Osteoblast (primary cell): ENCODE measurements at regions not wholly inside any gene's neighbourhood (a gene's known extent, or its start where the extent isn't known, plus 50 kb on each side); places are given as distances from the start of the nearest gene placed in this dataset.

ENCODE experiments used
- DNase-seq: peaks from one replicate; pipeline ENCODE4 v3.0.0; 2011; ENCODE audit warnings: low spot score, mixed read lengths; ENCODE audit not compliant: insufficient read length; ENCODE audit errors: missing footprints
- H2AFZ ChIP-seq: 2 replicates; pipeline ENCODE4 v1.6.0; 2011; ENCODE audit warnings: mild to moderate bottlenecking, low read length
- H3K27ac ChIP-seq: 2 replicates; pipeline ENCODE4 v1.5.1; 2011; ENCODE audit warnings: mild to moderate bottlenecking, low read depth, low read length, moderate library complexity
- H3K27me3 ChIP-seq: 2 replicates; pipeline ENCODE4 v1.6.0; 2012; ENCODE audit warnings: mild to moderate bottlenecking, control low read depth, inconsistent platforms, low read length, moderate library complexity; ENCODE audit not compliant: insufficient read depth
- H3K36me3 ChIP-seq: 2 replicates; pipeline ENCODE4 v1.5.1; 2011; ENCODE audit warnings: mild to moderate bottlenecking, low read length, control low read depth, moderate library complexity; ENCODE audit not compliant: insufficient read depth
- H3K4me1 ChIP-seq: 2 replicates; pipeline ENCODE4 v1.5.1; 2011; ENCODE audit warnings: mild to moderate bottlenecking, low read length, control low read depth, moderate library complexity; ENCODE audit not compliant: insufficient read depth
- H3K4me2 ChIP-seq: 2 replicates; pipeline ENCODE4 v1.6.0; 2011; ENCODE audit warnings: mild to moderate bottlenecking, low read length; ENCODE audit not compliant: insufficient read depth
- H3K4me3 ChIP-seq: fragments of 200-600 bp; sonication (generic); 3 replicates; pipeline ENCODE4 v1.5.1; 2012; ENCODE audit warnings: mild to moderate bottlenecking, low read length, inconsistent platforms; ENCODE audit not compliant: insufficient read depth
- H3K79me2 ChIP-seq: 2 replicates; pipeline ENCODE4 v1.6.0; 2012; ENCODE audit warnings: mild to moderate bottlenecking, low read length, control low read depth, inconsistent platforms; ENCODE audit not compliant: insufficient read depth
- H3K9me3 ChIP-seq: 2 replicates; pipeline ENCODE4 v1.5.1; 2011; ENCODE audit warnings: low read depth, low read length, control low read depth
- H4K20me1 ChIP-seq: 2 replicates; pipeline ENCODE4 v1.6.0; 2012; ENCODE audit warnings: mild to moderate bottlenecking, low read length, control low read depth; ENCODE audit not compliant: insufficient read depth
- TF ChIP-seq, protein P1 (sequence below): IDR thresholded peaks from 2 replicates; pipeline ENCODE4 v1.5.1; 2011; ENCODE audit warnings: mild to moderate bottlenecking, low read depth, low read length, moderate library complexity; ENCODE audit errors: extremely low read depth

DNA sequence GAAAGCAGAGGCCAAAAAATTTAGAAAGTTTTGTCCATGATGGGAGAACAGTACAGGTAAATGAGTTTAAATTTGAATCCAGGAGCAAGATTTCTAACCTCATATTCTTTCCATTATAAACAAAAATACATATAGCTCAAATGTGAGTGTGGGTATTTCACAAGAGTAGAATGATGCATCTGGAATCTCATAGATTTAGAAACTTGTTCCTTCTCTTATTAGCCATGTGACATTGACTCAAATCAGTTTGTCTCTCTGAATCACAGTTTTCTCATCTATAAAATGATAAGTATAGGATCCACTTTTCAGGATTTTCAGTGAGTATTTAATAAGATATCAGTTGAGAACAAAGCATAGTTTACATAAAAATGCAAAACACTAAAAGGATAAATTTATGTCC, 436.3 kb upstream of the PAPPA start:
- peaks cover 23% of the 10 kb centered on the region for H3K4me1 ChIP-seq
- DNase-seq = no peak
- H3K27ac ChIP-seq = peak overlapping the region; percentile 29
- no peaks in the 10 kb centered on the region for H4K20me1 ChIP-seq
- no peak overlapping the region for H3K4me3 ChIP-seq
- TF ChIP-seq, protein P1, sequence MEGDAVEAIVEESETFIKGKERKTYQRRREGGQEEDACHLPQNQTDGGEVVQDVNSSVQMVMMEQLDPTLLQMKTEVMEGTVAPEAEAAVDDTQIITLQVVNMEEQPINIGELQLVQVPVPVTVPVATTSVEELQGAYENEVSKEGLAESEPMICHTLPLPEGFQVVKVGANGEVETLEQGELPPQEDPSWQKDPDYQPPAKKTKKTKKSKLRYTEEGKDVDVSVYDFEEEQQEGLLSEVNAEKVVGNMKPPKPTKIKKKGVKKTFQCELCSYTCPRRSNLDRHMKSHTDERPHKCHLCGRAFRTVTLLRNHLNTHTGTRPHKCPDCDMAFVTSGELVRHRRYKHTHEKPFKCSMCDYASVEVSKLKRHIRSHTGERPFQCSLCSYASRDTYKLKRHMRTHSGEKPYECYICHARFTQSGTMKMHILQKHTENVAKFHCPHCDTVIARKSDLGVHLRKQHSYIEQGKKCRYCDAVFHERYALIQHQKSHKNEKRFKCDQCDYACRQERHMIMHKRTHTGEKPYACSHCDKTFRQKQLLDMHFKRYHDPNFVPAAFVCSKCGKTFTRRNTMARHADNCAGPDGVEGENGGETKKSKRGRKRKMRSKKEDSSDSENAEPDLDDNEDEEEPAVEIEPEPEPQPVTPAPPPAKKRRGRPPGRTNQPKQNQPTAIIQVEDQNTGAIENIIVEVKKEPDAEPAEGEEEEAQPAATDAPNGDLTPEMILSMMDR = no peak
- H3K79me2 ChIP-seq = no peaks in the 10 kb centered on the region
- no peak overlapping the region for H2AFZ ChIP-seq
- H3K36me3 ChIP-seq = no peaks in the 10 kb centered on the region
- H3K27me3 ChIP-seq = no peaks in the 10 kb centered on the region
- no peak overlapping the region for H3K4me2 ChIP-seq
- no peaks in the 10 kb centered on the region for H3K9me3 ChIP-seq

DNA sequence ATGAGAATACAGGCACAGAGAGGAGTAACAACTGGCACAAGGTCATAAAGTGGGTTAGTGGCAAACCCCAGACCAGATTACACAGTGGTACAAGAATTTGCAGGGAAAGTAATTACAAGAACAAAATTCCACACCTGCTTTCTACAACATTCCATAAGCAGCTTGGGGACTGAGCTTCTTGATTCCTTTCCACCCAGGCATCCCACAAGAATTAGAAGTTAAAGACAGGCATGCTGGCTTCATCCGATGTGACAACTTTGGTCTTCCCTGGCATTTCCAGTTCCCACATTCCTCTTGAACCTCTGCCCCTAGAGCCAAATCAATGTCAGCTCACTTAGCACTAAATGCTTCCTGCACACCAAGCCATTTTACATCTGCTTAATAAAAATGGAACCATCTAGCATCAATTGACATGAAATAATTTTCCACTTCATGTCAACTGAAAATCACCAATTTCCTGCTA, 435.8 kb upstream of the PAPPA start:
- no peaks in the 10 kb centered on the region for H3K36me3 ChIP-seq
- H4K20me1 ChIP-seq = no peaks in the 10 kb centered on the region
- no peak overlapping the region for H2AFZ ChIP-seq
- H3K4me3 ChIP-seq = no peak overlapping the region
- no peaks in the 10 kb centered on the region for H3K9me3 ChIP-seq
- no peaks in the 10 kb centered on the region for H3K27me3 ChIP-seq
- DNase-seq = peak; percentile 73
- H3K27ac ChIP-seq = peak overlapping the region; percentile 29
- peaks cover 21% of the 10 kb centered on the region for H3K4me1 ChIP-seq
- no peak overlapping the region for H3K4me2 ChIP-seq
- H3K79me2 ChIP-seq = no peaks in the 10 kb centered on the region
- TF ChIP-seq, protein P1 = no peak

DNA sequence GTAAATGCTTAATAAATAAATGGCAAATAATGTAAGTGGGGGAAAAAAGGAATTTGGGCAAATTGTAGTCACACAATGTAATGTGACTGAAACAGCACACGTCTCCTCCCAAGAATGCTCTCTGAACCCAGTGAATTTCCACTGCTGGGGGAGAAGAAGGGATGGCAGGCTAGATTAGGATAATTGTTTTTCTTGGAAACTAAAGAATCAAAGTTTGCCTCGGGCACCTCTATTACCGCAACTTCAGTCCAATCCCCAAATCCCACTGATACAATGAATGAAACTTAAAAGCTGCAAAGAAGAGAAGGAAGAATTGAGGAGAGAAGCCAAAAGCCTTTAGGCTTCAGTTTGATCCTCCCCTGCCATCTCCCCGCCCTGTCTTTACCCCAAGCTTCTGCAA, 423.2 kb upstream of the PAPPA start:
- H4K20me1 ChIP-seq = no peaks in the 10 kb centered on the region
- H3K4me2 ChIP-seq = no peak overlapping the region
- TF ChIP-seq, protein P1 = no peak
- no peaks in the 10 kb centered on the region for H3K9me3 ChIP-seq
- DNase-seq = no peak
- no peak overlapping the region for H3K27ac ChIP-seq
- H3K4me3 ChIP-seq = no peak overlapping the region
- no peaks in the 10 kb centered on the region for H3K36me3 ChIP-seq
- peaks cover 14% of the 10 kb centered on the region for H3K4me1 ChIP-seq
- peak overlapping the region; percentile 27 for H2AFZ ChIP-seq
- no peaks in the 10 kb centered on the region for H3K27me3 ChIP-seq
- no peaks in the 10 kb centered on the region for H3K79me2 ChIP-seq

DNA sequence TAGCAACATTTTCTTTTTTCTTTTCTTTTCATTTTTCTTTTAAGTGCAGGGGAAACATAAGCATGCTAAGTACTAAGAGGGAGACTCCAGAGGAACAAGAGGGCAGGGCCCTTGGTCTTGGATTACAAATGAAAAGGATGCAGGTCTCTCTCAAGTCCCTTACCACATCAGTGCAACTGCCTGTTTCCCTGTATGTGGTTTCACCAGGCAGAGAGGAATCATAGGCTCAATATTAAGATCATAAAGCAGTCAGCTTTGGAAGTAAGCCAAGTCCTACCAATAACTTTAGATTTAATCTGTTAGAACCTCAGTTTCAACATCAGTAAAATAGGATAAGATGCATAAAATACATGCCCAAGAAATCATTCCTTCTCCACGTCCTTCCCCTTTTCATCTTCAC, 422.7 kb upstream of the PAPPA start:
- Histone ChIP-seq H3K27ac (no peak overlapping the region), H4K20me1 (no peaks in the 10 kb centered on the region), H3K4me1 (peaks cover 14% of the 10 kb centered on the region), H3K4me3 (no peak overlapping the region), H3K79me2 (no peaks in the 10 kb centered on the region), H3K27me3 (no peaks in the 10 kb centered on the region), H3K36me3 (no peaks in the 10 kb centered on the region), H3K9me3 (no peaks in the 10 kb centered on the region), H3K4me2 (no peak overlapping the region), H2AFZ (peak overlapping the region; percentile 27)
- no peak for DNase-seq
- TF ChIP-seq, protein P1 = no peak
